H9 (cell line): ENCODE measurements at regions not wholly inside any gene's neighbourhood (a gene's known extent, or its start where the extent isn't known, plus 50 kb on each side); places are given as distances from the start of the nearest gene placed in this dataset.

Source experiments
- DNase-seq: peaks from one replicate; pipeline ENCODE4 v3.0.0-alpha.2; 2017
- H2AFZ ChIP-seq: one replicate; pipeline ENCODE4 v1.6.1; 2013; ENCODE audit warnings: mild to moderate bottlenecking, low read length, control low read depth, moderate library complexity
- H2AK5ac ChIP-seq: 2 replicates; pipeline ENCODE4 v1.6.1; 2013; ENCODE audit warnings: low read length, control low read depth, mixed read lengths; ENCODE audit not compliant: insufficient read length
- H2BK120ac ChIP-seq: one replicate; pipeline ENCODE4 v1.6.1; 2013; ENCODE audit warnings: low read depth, mild to moderate bottlenecking, low read length, control low read depth, inconsistent platforms; ENCODE audit not compliant: poor library complexity, severe bottlenecking
- H2BK12ac ChIP-seq: 2 replicates; pipeline ENCODE4 v1.6.1; 2013; ENCODE audit warnings: low read length, control low read depth, mixed read lengths, low read depth; ENCODE audit not compliant: insufficient read length
- H2BK15ac ChIP-seq: 2 replicates; pipeline ENCODE4 v1.6.1; 2013; ENCODE audit warnings: low read depth, low read length, control low read depth
- H2BK20ac ChIP-seq: one replicate; pipeline ENCODE4 v1.6.1; 2013; ENCODE audit warnings: low read depth, mild to moderate bottlenecking, low read length, control low read depth, inconsistent platforms; ENCODE audit not compliant: poor library complexity, severe bottlenecking
- H2BK5ac ChIP-seq: 2 replicates; pipeline ENCODE4 v1.6.1; 2013; ENCODE audit warnings: low read length, control low read depth, mixed read lengths; ENCODE audit not compliant: insufficient read length
- H3K14ac ChIP-seq: 2 replicates; pipeline ENCODE4 v1.6.1; 2013; ENCODE audit warnings: low read length, control low read depth; ENCODE audit not compliant: insufficient read depth
- H3K18ac ChIP-seq: 2 replicates; pipeline ENCODE4 v1.6.1; 2013; ENCODE audit warnings: low read depth, mild to moderate bottlenecking, mixed read lengths, low read length, control low read depth; ENCODE audit not compliant: insufficient read length
- H3K23ac ChIP-seq: 2 replicates; pipeline ENCODE4 v1.6.1; 2013; ENCODE audit warnings: low read length, control low read depth, mixed read lengths, low read depth; ENCODE audit not compliant: insufficient read length
- H3K23me2 ChIP-seq: 2 replicates; pipeline ENCODE4 v1.6.1; 2013; ENCODE audit warnings: low read depth, mild to moderate bottlenecking, mixed read lengths, low read length, control low read depth; ENCODE audit not compliant: insufficient read length, poor library complexity, severe bottlenecking
- H3K27ac ChIP-seq: 2 replicates; pipeline ENCODE4 v1.5.1; 2013; ENCODE audit warnings: low read length, control low read depth, mixed read lengths, low read depth; ENCODE audit not compliant: insufficient read length
- H3K27me3 ChIP-seq: 2 replicates; pipeline ENCODE4 v1.6.1; 2013; ENCODE audit warnings: low read length, control low read depth, inconsistent platforms; ENCODE audit not compliant: insufficient read depth
- H3K4ac ChIP-seq: 2 replicates; pipeline ENCODE4 v1.6.1; 2013; ENCODE audit warnings: low read depth, mild to moderate bottlenecking, control low read depth, inconsistent platforms, low read length, moderate library complexity
- H3K4me1 ChIP-seq: 2 replicates; pipeline ENCODE4 v1.6.1; 2013; ENCODE audit warnings: low read length, control low read depth, inconsistent platforms; ENCODE audit not compliant: insufficient read depth
- H3K4me2 ChIP-seq: 2 replicates; pipeline ENCODE4 v1.6.1; 2013; ENCODE audit warnings: low read length, control low read depth, mixed read lengths; ENCODE audit not compliant: insufficient read length, insufficient read depth
- H3K56ac ChIP-seq: 2 replicates; pipeline ENCODE4 v1.6.1; 2013; ENCODE audit warnings: low read depth, mild to moderate bottlenecking, mixed read lengths, low read length, control low read depth; ENCODE audit not compliant: insufficient read length
- H3K79me1 ChIP-seq: 2 replicates; pipeline ENCODE4 v1.6.1; 2013; ENCODE audit warnings: low read depth, mild to moderate bottlenecking, moderate library complexity, low read length, control low read depth, inconsistent platforms; ENCODE audit not compliant: insufficient read depth, poor library complexity, severe bottlenecking
- H3K79me2 ChIP-seq: 2 replicates; pipeline ENCODE4 v1.6.1; 2013; ENCODE audit warnings: low read length, control low read depth, inconsistent platforms; ENCODE audit not compliant: insufficient read depth
- H3K9ac ChIP-seq: 2 replicates; pipeline ENCODE4 v1.6.1; 2013; ENCODE audit warnings: low read length, control low read depth, mixed read lengths; ENCODE audit not compliant: insufficient read length; ENCODE audit errors: extremely low read depth
- H3K9me3 ChIP-seq: one replicate; pipeline ENCODE4 v1.6.1; 2013; ENCODE audit warnings: low read depth, low read length, inconsistent platforms; ENCODE audit not compliant: control insufficient read depth
- H3T11ph ChIP-seq: one replicate; pipeline ENCODE4 v1.6.1; 2013; ENCODE audit warnings: mild to moderate bottlenecking, low read length, control low read depth, inconsistent platforms
- H4K20me1 ChIP-seq: one replicate; pipeline ENCODE4 v1.6.1; 2013; ENCODE audit not compliant: control insufficient read depth, insufficient read length, insufficient read depth
- H4K5ac ChIP-seq: 2 replicates; pipeline ENCODE4 v1.6.1; 2013; ENCODE audit warnings: low read depth, mild to moderate bottlenecking, mixed read lengths, low read length, control low read depth; ENCODE audit not compliant: insufficient read length
- H4K8ac ChIP-seq: replicated peaks from 2 replicates; pipeline ENCODE4 v1.6.1; 2013; ENCODE audit warnings: low read length, control low read depth, mixed read lengths, low read depth; ENCODE audit not compliant: insufficient read length
- H4K91ac ChIP-seq: 2 replicates; pipeline ENCODE4 v1.6.1; 2013; ENCODE audit warnings: low read depth, mild to moderate bottlenecking, moderate library complexity, mixed read lengths, low read length, control low read depth; ENCODE audit not compliant: insufficient read length
- H3K27ac Mint-ChIP-seq, 3 experiments: 2 replicates in 2 of 3; 3 replicates in 1 of 3; pipeline ENCODE4 v1.8.0; 2020 to 2021; ENCODE audit warnings: mixed read lengths in 3 of 3, mild to moderate bottlenecking in 1 of 3, moderate library complexity in 1 of 3
- H3K27me3 Mint-ChIP-seq: 2 replicates; pipeline ENCODE4 v1.8.0; 2021; ENCODE audit warnings: low read depth, mild to moderate bottlenecking, moderate library complexity, mixed read lengths
- H3K36me3 Mint-ChIP-seq, 3 experiments: 2 replicates in 2 of 3; 3 replicates in 1 of 3; pipeline ENCODE4 v1.8.0; 2020 to 2021; ENCODE audit warnings: low read depth in 3 of 3, mixed read lengths in 3 of 3; ENCODE audit not compliant: insufficient read depth in 1 of 3
- H3K4me1 Mint-ChIP-seq, 2 experiments: 2 replicates each; pipeline ENCODE4 v1.8.0; 2020; ENCODE audit warnings: mixed read lengths in 2 of 2
- H3K4me3 Mint-ChIP-seq, 2 experiments: 2 replicates in 1 of 2; 3 replicates in 1 of 2; pipeline ENCODE4 v1.8.0; 2020 to 2021; ENCODE audit warnings: mild to moderate bottlenecking in 2 of 2, mixed read lengths in 2 of 2, moderate library complexity in 1 of 2
- H3K9me3 Mint-ChIP-seq, 2 experiments: 2 replicates in 1 of 2; 3 replicates in 1 of 2; pipeline ENCODE4 v1.8.0; 2020; ENCODE audit warnings: mild to moderate bottlenecking in 2 of 2, mixed read lengths in 2 of 2, moderate library complexity in 1 of 2
- WGBS: extraction: QIAGEN DNeasy Blood & Tissue Kit; methylation state at CpG from one replicate; pipeline ENCODE4 v1.1.7; 2013; ENCODE audit warnings: missing lambda C conversion rate, low lambda C conversion rate, mixed read lengths; ENCODE audit not compliant: insufficient read length; ENCODE audit errors: extremely low coverage; 5-methylcytosine and 5-hydroxymethylcytosine counted together
- TF ChIP-seq, protein P1 (sequence below): fragments of 200-600 bp; sonication (generic); conservative IDR thresholded peaks from 3 replicates; pipeline ENCODE4 v1.8.0; 2021; ENCODE audit warnings: antibody characterized with exemption, mild to moderate bottlenecking

DNA sequence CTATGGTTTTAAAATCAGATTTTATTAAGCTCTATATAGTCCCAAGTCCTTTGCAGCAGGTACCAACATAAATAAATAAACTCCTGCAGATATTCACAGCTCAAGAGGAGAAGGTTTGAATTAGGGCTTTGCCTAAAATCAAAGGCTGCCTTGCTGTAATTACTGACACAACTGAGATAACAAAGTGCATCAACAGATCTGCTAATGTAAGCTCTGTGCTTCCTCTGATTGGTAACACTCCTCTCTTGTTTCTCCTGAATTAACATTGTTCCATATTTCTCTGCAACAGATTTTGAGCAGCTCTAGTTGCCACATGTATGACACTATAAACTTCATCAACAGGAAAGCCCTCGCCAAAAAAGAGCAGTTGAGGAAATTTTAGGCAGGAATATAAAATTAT is 193.6 kb downstream of the SLC39A8 start:
- H3K23ac ChIP-seq: no peak overlapping the region
- no peaks in the 10 kb centered on the region for H3K9me3 ChIP-seq
- no peaks in the 10 kb centered on the region for H4K20me1 ChIP-seq
- H3K27ac ChIP-seq: no peak overlapping the region
- peaks cover 2% of the 10 kb centered on the region; the same call in 1 of the 2 replicates for H3K4me1 ChIP-seq
- Mint-ChIP-seq H3K4me3 (no peak overlapping the region), H3K27me3 (no peaks in the 10 kb centered on the region), H3K4me1 (peaks cover 10 to 20% of the 10 kb centered on the region in 2 experiments), H3K36me3 (no peaks in the 10 kb centered on the region; a peak in 1 of 7 replicates), H3K9me3 (peaks cover 0 to 3% of the 10 kb centered on the region in 2 experiments; a peak in 2 of 5 replicates), H3K27ac (peak overlapping the region in 2 of 3 experiments; percentile 4 to 85; a peak in 2 of 7 replicates)
- no peaks in the 10 kb centered on the region for H3K23me2 ChIP-seq
- no peak overlapping the region for H2BK5ac ChIP-seq
- H2BK12ac ChIP-seq: no peak overlapping the region
- no peak overlapping the region for H4K91ac ChIP-seq
- no peak overlapping the region for H3K18ac ChIP-seq
- H3K79me1 ChIP-seq: no peaks in the 10 kb centered on the region
- H3K56ac ChIP-seq: no peak overlapping the region
- no peak overlapping the region for H2BK120ac ChIP-seq
- WGBS: no CpG with 5 or more reads among the region's 1 CpG
- H2AFZ ChIP-seq: no peak overlapping the region
- TF ChIP-seq, protein P1, sequence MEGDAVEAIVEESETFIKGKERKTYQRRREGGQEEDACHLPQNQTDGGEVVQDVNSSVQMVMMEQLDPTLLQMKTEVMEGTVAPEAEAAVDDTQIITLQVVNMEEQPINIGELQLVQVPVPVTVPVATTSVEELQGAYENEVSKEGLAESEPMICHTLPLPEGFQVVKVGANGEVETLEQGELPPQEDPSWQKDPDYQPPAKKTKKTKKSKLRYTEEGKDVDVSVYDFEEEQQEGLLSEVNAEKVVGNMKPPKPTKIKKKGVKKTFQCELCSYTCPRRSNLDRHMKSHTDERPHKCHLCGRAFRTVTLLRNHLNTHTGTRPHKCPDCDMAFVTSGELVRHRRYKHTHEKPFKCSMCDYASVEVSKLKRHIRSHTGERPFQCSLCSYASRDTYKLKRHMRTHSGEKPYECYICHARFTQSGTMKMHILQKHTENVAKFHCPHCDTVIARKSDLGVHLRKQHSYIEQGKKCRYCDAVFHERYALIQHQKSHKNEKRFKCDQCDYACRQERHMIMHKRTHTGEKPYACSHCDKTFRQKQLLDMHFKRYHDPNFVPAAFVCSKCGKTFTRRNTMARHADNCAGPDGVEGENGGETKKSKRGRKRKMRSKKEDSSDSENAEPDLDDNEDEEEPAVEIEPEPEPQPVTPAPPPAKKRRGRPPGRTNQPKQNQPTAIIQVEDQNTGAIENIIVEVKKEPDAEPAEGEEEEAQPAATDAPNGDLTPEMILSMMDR: no peak
- H3K4ac ChIP-seq: no peak overlapping the region
- H3K4me2 ChIP-seq: no peak overlapping the region
- H3K27me3 ChIP-seq: no peaks in the 10 kb centered on the region
- H4K8ac ChIP-seq: no peak overlapping the region
- H3K9ac ChIP-seq: no peak overlapping the region
- no peaks in the 10 kb centered on the region for H3K79me2 ChIP-seq
- H2BK20ac ChIP-seq: no peak overlapping the region
- H2AK5ac ChIP-seq: no peak overlapping the region
- no peak for DNase-seq
- no peak overlapping the region for H2BK15ac ChIP-seq
- H4K5ac ChIP-seq: no peak overlapping the region
- H3T11ph ChIP-seq: no peak overlapping the region
- no peak overlapping the region for H3K14ac ChIP-seq
